NCI-H82 treated with DMSO at 0.1 percent for 48 hours (cell line): ENCODE measurements at regions not wholly inside any gene's neighbourhood (a gene's known extent, or its start where the extent isn't known, plus 50 kb on each side); places are given as distances from the start of the nearest gene placed in this dataset.

Experiments used
- DNase-seq: peaks from one replicate; lab custom pipeline; 2025; ENCODE audit not compliant: unreplicated experiment; lab: John Stamatoyannopoulos, UW

DNA sequence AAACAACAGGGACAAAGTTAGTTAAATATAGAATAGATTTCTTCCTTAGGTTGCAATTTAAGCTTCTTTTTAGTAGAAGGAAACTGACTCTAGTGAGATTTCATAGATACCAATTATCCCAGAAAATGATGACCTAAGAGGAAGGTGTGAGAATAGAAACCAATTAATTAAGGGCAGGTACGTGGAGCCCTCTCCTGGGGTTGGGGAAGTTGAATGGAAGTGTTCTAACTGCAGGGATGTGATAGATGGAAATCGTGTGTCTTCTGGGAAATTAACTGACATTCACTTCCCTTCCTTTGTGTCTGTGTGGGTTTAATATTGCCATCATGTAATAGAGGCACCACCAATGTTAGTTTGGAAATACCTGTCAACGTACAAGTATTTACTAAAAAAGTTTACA, 204.1 kb upstream of the ANK2 start:
- no peak for DNase-seq

DNA sequence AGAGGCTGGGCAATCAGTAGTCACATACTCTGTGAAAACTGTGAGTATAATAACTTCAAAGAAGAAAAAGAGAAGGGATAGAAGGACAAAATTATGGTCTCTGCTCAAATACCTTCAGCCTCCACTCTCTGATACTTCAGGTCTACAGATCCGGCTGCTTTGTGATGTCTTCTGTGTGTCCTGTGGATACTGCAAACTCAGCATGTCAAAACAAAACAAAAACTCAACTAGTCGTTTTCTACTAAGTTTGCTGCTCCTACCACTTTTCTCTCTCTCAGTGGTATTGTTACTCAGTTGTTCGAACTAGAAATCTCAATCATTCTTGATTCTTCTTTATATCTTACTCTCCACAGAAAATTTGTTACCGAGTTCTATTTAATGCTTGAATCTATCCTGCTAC, 202.4 kb upstream of the ANK2 start:
- no peak for DNase-seq

DNA sequence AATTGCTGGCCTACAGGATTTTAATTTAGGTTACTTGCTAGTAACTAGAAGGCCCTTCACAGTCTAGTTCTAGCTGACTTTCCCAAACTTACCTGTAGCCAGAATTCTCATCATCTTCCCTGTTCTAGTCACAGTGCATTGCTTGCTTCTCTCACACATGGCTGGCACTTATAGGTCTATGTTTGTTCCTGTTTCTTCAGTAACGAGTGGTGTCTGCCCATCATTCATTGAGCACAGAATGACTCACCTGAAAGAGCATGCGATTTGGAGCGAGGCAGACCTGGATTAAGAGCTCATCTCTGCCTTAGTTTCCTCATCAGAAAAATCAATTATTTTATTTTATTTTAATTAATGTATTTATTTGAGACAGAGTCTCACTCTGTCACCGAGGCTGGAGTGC, 201.7 kb upstream of the ANK2 start:
- DNase-seq: no peak

DNA sequence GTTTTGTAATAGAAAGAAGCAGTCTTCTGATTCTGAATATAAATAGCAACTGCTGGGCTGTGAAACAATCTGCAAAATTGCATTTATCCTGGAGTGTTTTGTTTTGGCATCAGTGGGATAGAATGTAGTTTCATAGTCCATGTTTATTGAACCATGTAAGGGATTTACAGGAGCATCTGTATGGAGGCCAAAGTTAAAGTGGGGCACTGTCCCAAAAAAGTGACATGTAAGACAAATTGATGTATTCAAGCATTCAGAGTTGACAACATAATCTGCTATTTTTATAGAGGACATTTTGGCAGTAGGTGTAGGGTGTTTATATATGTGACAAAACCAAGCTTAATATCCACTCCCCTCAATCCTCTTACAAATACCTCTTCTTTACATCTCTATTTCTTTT, 200.5 kb upstream of the ANK2 start:
- no peak for DNase-seq

DNA sequence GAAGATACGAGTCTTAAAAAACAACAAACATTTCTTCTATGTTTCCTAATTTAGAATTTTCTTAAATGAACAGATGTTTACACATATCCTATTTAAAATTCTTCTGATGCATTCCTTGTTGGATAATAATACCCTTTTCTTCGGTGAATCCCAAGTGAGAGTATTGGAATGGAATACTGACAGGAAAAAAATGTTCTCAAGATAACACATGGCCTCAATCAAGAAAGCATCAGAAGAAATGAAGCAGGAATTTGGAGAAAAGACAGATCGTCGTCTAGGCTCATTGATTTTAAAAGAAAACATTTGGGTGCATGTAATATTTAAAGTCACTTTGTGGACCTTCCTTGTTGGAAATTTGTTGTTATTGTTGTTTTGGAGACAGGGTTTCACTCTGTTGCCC, 196.9 kb upstream of the ANK2 start:
- DNase-seq: no peak

DNA sequence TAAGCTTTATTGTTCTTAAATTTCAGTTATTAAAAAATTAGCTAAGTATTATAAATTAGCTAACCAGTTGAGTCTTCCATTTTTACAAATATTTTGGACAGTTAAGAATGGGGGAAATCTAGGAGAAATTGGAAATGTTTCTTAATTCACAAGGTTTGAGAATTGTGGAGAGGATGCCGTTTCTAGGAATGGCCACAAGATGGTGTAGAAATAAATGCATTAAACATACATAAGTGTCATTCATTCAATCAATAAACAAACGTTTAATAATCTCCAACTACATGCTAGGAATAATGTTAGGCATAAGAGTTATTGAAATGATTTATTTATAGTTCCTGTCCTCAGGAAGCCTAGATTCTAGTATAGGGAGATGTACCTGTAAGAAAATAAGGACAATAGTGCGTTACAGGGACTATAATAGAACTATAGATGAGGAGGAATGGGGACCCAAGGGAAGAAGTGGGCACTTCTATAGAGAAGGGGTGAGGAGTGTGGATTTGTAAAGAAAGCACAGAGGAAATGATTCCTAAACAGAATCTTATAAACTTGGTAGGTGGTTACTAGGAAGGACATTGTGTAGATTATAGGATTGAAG, 195.7 kb upstream of the ANK2 start:
- no peak for DNase-seq

DNA sequence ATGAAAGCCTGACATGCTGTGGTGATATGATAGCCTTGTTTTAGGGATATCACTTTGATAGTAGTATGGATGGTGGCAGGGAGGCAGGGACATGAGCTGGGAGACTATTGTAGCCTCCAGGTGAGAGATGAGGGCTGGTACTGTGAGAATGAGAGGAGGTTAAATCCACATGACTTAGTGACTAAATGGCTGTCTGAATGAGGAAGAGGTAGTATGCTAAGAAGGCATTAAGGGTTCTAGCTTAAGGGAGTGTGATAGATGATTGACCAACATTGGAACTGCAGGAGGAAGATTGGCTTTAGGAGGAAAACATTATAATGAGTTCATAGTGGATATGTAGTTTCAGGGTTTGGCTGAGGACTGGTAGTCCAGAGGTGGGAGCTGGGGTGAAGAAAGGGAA, 195.0 kb upstream of the ANK2 start:
- DNase-seq: no peak

DNA sequence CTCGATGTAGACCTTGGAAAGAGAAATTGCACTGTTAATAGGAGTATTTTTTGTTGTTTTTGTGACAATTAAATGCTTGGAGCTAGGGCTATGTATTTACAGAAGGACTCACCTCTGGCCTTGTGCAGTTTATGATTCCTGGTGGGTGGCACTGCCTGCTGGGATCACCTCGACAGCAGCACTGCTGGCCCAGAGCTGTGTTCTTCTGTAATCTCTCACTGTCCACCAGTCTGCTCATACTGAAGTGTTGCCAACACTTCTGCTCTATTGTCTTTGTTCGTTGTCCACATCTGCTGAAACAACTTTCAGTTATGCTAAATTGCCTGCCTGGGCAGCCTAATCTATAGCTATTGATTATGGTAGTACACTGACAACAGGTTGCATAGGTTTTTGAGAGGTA, 194.4 kb upstream of the ANK2 start:
- DNase-seq: no peak

DNA sequence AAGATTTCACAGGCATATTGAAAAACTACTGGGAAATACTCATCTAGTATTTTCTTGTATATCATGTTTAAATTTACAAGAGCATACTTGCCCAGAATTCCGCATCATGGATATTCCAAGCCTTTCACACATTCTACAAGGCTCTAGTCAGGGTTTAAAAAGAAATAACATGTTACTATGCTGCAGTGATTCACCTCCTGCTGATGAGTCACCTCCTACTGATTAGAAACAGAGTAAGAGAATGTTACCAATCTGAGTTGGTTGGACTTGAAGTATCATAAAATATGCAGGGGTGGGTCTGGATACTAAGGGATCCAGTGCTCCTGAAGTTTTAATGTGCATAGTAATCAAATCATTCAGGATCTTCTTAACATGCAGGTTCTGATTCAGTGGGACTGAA, 192.0 kb upstream of the ANK2 start:
- no peak for DNase-seq

DNA sequence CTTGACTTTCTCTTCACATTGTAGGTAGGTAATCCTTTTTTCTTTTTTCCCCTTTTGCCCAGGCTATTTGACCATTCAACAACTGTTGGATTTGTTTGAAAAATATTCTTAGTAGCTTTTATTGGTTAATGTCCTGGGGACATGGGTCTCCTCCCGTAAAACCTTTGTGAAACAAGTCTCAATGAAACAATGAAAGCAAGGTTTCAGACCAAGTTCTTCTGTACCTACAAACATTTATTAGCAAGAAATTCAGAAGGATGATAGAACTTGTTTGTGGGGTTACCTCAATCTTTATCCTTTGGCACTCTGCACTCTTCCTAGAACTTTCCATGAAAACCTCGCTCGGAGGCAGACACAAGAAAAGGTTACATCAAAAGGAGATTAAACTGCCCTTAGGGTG, 190.7 kb upstream of the ANK2 start:
- DNase-seq: no peak

DNA sequence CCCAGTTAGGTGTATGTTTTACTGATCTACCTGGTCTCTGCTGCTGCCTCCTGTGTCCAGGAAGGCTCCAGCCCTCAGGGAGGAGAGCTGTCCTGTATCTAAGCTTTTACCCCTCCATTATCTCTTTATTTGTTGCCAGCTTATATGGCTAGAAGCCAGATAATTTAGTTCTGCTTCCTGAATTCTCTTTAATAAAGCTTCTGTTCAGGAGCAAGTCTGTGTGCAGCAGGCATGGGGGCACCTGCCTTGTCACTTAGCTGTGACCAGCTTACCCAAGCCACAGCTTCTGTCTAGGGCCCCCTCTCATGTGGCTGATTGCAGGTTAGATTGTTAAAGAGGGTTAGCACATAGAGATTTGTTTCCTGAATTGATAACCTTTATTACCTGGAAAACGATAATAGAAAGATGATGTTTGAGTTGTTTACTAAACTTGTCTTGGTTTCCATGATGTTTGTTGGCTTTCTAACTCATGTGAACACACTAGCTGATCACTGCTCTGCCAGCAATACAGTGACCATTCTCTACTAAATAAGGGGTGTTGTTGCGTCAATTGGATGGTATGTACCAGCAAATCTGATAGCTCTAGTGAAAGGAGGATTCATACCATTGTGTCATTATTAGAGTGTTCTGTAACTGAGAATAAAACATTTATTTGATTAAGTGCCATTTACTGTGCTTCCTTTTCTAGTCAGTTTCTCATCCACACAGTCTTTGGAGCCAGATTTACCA, 189.8 kb upstream of the ANK2 start:
- DNase-seq: no peak

DNA sequence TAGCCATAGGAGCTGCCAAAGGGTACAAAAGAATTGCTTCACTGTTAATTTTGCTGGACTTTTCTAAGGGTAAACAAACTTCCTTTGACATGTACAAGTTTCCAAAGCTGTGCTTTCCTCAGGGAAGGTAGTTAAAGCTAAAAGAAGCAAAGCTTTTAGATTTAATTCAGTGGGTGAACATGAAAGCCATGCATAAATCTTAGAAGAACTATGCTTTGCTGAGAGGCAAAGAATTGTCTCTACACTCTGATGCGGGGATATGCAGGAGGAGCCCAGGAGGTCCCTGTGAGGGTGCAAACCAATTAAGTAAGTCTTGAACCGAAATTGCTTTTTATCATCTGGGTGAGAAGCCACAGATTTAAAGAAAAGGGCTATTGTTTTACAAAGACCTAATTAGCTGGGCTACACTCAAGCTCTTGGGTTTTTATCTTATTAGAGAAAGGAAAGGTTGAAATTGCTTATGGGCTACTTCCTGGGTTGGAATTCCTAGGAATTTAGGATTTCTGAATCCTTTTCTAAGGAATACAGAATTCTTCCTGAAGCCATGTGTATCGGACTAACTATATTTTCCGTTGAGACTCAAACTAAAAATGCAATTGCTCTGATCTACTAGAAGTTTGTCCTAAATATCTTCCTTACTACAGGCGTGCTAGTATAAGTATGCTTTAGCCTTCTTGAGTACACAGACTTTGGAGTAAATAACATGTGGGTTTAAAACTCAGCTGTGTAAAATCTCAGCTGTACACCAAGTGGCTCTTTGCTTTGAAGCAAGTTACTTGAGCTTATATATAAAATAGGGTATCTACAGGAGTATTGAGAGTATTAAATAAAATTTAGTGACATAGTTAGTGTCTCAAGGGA, 188.4 kb upstream of the ANK2 start:
- no peak for DNase-seq

DNA sequence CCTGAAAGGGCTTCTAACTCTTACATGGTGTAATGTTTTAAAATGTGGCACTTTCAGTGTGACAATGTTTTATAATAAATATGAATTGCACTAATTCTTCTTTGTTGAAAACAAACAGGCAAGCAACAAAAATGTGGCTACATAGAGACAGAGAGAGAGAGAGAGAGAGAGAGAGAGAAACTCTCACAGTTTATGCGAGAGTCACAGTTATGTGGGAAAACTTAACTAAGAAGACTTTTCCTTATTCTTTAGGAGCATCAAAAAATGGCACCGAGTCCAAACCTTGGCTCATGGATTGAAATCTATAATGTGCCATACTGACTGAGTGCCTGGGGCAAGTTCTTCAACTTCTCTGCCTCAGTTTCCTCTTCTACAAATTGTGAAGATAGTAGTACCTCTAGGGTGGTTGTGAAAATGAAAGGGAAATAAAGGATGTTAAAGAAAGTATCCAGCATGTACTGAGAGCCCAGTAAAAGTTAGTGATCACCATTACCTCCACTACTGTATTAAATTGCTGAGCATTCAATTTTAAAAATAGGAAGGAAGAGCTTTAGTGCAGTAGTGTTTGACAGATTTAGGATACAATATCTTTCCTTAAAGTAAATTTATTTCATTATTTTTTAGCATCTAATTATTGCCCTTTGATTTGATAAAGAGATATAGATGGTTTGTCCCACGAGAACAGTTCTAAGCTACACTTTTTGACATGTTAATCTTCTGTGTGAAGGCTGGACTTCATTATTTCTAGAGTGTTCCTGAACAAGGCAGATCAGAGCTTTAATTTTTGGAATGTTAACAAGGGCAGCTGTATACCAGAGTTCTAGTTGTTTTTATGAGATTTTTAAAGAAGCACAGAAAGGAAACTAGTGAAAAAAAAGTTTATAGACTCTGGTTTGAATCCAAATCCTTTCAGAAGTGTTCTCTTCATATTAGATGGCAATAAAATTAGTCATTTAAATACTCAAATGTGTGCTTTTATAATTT, 187.5 kb upstream of the ANK2 start:
- no peak for DNase-seq

DNA sequence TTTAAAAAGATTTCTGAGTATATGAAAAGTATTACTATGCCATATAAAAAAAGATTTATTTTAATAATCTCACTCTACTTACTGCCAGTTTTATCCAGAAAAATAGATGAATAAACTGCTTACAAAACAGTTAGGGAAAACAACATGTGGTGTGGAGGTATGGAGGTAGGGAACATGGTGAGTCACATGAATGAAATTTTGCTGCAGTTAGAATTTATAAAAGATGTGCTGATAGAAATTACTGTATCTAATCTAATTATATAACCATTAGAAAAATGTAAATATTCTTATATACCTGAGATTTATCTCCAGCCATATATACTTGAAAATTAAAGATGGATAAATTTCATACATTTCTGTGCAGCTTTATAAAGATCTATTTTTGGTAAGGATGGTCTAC, 184.0 kb upstream of the ANK2 start:
- no peak for DNase-seq

DNA sequence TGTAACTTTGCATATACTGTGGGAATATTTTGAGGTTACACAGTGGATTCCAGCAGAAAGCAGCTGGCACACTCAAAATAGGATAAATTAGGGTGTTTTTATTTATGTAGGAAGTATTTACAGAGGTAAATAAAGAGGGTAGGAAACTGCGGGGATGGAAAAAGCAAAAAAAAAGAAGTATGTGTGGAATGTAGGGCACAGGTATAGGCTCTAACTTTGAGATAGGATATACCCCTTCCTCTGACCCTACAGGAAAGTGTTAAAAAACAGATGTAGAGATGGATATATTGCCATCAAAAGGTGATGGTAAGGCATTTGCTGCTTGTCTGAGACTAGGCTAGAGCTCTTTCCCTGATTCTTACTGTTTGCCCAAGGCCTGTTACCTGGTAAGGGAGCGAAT, 173.1 kb upstream of the ANK2 start:
- no peak for DNase-seq

DNA sequence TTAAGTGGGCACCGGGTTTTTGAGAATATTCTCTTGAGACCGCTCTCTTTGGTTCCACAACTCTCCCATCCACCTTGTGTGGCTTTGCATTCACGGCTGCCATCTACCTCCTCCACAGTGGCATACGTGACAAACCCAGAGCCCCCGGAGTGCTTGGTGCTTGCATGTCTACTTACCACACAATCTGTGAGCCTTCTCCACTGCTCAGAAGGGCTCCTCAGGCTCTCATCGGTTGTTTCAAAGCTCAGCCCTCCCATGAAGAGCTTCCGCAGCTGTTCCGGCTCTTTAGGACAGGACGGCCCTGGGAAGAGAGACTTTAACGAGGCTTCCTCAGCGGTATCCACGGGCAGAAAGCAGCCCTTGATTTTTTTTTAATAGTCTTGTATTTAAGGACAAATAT, 167.6 kb upstream of the ANK2 start:
- DNase-seq: no peak

DNA sequence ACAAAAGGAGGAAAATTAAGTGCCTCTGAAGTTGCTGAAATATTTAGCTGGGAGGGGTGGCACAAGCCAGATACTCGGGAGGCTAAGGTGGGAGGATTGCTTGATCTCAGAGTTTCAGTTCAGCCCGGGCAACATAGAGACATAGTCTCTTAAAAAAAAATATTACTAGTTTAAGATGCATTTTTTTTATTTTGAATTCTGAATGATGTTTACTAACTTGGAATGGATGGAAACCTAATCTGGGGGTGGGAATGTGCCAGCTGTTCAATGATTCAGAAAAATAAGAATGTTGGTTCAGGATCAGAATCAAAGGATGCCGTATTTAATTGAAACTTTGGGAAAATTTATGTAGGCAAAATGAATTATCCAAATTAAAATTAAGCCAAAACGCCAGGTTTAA, 167.2 kb upstream of the ANK2 start:
- no peak for DNase-seq

DNA sequence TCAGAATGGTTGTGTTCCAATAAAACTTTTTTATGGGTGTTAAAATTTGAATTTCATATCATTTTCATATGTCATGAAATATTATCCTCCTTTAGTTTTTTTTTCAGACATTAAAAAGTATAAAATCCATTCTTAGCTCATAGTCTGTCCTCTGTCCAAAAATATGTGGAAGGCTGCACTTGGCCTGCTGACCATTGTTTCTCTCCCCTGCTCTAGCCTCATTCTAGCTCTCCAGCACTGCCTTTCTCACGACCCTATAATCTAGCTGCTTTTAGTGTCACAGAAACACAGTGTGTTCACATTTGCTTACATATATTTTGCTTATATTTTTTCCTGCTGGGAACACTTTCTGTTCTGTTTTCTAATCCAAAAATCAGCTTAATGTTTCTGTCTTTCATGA, 165.0 kb upstream of the ANK2 start:
- no peak for DNase-seq

DNA sequence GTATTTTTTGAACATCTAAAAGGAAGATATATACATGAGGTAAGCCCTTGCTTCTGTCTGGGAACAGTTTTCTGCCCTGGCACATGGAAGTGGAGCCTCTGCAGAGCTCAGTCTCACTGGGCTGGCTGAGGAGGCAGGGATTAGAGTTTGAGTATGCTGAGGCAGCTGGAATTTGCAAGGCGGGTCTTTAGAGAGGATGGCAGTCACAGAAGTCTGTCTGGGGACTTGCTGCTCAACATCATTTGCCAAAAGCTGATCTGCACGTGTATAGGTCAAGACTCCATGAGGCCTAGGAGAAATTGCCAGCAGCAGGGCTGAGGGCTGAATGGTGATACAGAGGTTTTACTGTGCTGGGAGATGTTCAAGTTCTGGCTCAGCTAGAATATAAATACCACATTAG, 163.6 kb upstream of the ANK2 start:
- DNase-seq: no peak

DNA sequence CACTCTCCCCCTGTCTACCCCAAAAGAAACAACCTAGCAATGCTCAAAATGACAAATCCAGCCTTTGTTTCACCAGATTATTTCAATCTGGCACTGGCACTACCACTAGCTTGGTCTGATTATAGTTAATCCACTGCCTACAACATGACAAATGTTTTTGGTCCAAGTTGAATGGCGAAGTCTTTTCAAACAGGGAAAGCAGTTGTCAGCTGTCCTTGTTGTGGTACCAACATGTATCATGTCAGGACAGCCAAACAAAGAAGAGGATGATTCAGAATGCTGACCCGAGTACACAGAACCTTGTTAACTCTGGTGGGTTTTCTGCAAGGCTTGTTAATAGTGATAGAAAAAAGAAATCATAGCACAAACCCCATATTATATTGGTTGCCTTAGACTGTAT, 160.8 kb upstream of the ANK2 start:
- no peak for DNase-seq

DNA sequence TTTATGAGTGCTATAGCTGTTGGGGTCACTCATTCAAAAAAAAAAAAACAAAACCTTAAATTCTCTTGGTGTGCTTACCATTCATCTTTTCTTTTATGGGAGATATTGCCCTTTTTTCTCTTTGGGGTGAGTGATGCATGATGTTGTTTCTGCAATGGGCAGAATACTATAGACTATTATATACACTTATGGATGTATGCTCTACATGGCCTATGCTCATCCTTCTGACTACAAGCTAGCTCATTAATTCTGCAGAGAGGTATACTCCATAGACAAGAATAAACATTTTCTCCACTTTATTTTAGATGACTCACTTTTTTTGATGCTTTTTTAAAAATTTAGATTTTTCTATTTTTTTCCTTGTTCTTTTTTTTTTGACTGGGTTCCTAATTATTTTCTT, 160.3 kb upstream of the ANK2 start:
- DNase-seq: no peak
